SJSA1 (cell line): ENCODE measurements at regions not wholly inside any gene's neighbourhood (a gene's known extent, or its start where the extent isn't known, plus 50 kb on each side); places are given as distances from the start of the nearest gene placed in this dataset.

Experiments used
- DNase-seq, 2 experiments: peaks; one replicate each; pipeline ENCODE4 v3.0.0-alpha.2; 2015 to 2020; ENCODE audit warnings: low spot score in 2 of 2, low read depth in 1 of 2
- H3K27ac ChIP-seq: fragments of 250-450 bp; sonication (Bioruptor Pico); 2 replicates; pipeline ENCODE4 v1.5.1; 2020; ENCODE audit warnings: mild to moderate bottlenecking, moderate library complexity
- H3K27me3 ChIP-seq: fragments of 250-450 bp; sonication (Bioruptor Pico); replicated peaks from 2 replicates; pipeline ENCODE4 v1.5.1; 2020; ENCODE audit warnings: mild to moderate bottlenecking, moderate library complexity
- H3K36me3 ChIP-seq: fragments of 250-450 bp; sonication (Bioruptor Pico); 2 replicates; pipeline ENCODE4 v1.5.1; 2020; ENCODE audit warnings: mild to moderate bottlenecking
- H3K4me1 ChIP-seq: fragments of 250-450 bp; sonication (Bioruptor Pico); replicated peaks from 2 replicates; pipeline ENCODE4 v1.6.1; 2021; ENCODE audit warnings: mild to moderate bottlenecking
- H3K4me3 ChIP-seq: fragments of 250-450 bp; sonication (Bioruptor Pico); 2 replicates; pipeline ENCODE4 v1.5.1; 2020; ENCODE audit warnings: mild to moderate bottlenecking
- H3K9me3 ChIP-seq: fragments of 250-450 bp; sonication (Bioruptor Pico); replicated peaks from 2 replicates; pipeline ENCODE4 v1.5.1; 2020; ENCODE audit warnings: mild to moderate bottlenecking

DNA sequence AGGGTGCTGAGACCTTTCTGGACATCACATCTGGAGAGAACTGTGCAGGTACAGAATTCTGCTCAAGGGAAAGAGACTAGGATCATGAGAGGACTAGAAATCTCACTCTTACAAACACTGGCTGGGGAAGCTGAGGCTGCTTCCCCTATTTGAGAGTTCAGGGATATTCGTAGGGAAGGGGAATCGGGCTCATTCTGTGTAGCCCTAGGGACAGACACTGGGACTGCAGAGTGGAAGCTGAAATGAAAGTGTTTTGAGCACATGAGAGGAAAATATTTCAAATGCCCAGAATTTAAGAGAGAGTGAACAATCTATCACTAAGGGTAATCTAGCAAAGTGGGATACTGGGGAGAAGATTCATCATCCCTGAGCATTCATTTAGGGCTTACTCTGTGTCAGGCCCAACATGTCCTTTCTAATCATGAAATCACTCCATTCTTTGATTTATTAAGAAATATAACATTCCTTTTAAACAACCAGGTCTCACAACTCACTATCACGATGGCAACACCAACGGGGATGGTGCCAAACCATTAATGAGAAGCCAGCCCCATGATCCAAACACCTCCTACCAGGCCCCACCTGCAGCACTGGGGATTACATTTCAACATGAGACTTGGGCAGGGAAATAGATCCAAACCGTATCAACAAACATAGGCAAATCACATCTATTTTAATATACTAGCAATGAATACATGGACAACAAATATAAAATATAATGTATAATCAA, 63.0 kb downstream of the CPN2 start:
- Histone ChIP-seq H3K27ac (no peak overlapping the region), H3K4me1 (peaks cover 5% of the 10 kb centered on the region), H3K36me3 (no peaks in the 10 kb centered on the region), H3K27me3 (no peaks in the 10 kb centered on the region), H3K9me3 (no peaks in the 10 kb centered on the region), H3K4me3 (no peak overlapping the region)
- DNase-seq = no peak
